RWPE2 (cell line): ENCODE measurements at regions not wholly inside any gene's neighbourhood (a gene's known extent, or its start where the extent isn't known, plus 50 kb on each side); places are given as distances from the start of the nearest gene placed in this dataset.
A peak's percentile ranks its signal among the peaks of the same experiment; 100 is the strongest.

Experiments used
- ATAC-seq: fragments of 200-7000 bp; cut with Tn5 transposase; 3 replicates; pipeline ENCODE4 v1.9.1; 2021; ENCODE audit warnings: low read depth
- DNase-seq: peaks from one replicate; pipeline ENCODE4 v3.0.0-alpha.2; 2020; ENCODE audit warnings: low spot score
- H3K27ac ChIP-seq: fragments of 450-650 bp; 2 replicates; pipeline ENCODE4 v1.5.1; 2017; ENCODE audit warnings: mild to moderate bottlenecking; ENCODE audit not compliant: poor library complexity, severe bottlenecking
- H3K27me3 ChIP-seq: fragments of 250-450 bp; sonication (Bioruptor Pico); 2 replicates; pipeline ENCODE4 v1.5.1; 2021; ENCODE audit warnings: mild to moderate bottlenecking, moderate library complexity; ENCODE audit not compliant: insufficient read depth, poor library complexity, severe bottlenecking
- H3K36me3 ChIP-seq: fragments of 250-450 bp; sonication (Bioruptor Pico); 2 replicates; pipeline ENCODE4 v1.5.1; 2020; ENCODE audit warnings: low read depth, mild to moderate bottlenecking, moderate library complexity
- H3K4me1 ChIP-seq: fragments of 250-450 bp; sonication (Bioruptor Pico); 2 replicates; pipeline ENCODE4 v1.5.1; 2021; ENCODE audit warnings: mild to moderate bottlenecking, moderate library complexity; ENCODE audit not compliant: insufficient read depth, poor library complexity, severe bottlenecking
- H3K4me3 ChIP-seq: fragments of 250-450 bp; sonication (Bioruptor Pico); 2 replicates; pipeline ENCODE4 v1.5.1; 2021; ENCODE audit warnings: mild to moderate bottlenecking, moderate library complexity; ENCODE audit not compliant: severe bottlenecking
- H3K9me3 ChIP-seq: fragments of 250-450 bp; sonication (Bioruptor Pico); 2 replicates; pipeline ENCODE4 v1.5.1; 2021; ENCODE audit warnings: mild to moderate bottlenecking, moderate library complexity; ENCODE audit not compliant: severe bottlenecking
- TF ChIP-seq, protein P1 (sequence below): fragments of 450-650 bp; IDR thresholded peaks from one replicate; pipeline ENCODE4 v1.5.1; 2017; ENCODE audit warnings: mild to moderate bottlenecking, moderate library complexity; ENCODE audit not compliant: poor library complexity, severe bottlenecking

GRCh38 chr15:25177955-25178801 lies 223.4 kb downstream of the SNRPN start:
- Histone ChIP-seq H3K9me3 (peaks cover 65% of the 10 kb centered on the region), H3K4me3 (no peak overlapping the region), H3K27me3 (no peaks in the 10 kb centered on the region), H3K27ac (no peak overlapping the region), H3K4me1 (no peaks in the 10 kb centered on the region), H3K36me3 (no peaks in the 10 kb centered on the region)
- DNase-seq (peak; percentile 62), ATAC-seq (no peak)
- TF ChIP-seq, protein P1, sequence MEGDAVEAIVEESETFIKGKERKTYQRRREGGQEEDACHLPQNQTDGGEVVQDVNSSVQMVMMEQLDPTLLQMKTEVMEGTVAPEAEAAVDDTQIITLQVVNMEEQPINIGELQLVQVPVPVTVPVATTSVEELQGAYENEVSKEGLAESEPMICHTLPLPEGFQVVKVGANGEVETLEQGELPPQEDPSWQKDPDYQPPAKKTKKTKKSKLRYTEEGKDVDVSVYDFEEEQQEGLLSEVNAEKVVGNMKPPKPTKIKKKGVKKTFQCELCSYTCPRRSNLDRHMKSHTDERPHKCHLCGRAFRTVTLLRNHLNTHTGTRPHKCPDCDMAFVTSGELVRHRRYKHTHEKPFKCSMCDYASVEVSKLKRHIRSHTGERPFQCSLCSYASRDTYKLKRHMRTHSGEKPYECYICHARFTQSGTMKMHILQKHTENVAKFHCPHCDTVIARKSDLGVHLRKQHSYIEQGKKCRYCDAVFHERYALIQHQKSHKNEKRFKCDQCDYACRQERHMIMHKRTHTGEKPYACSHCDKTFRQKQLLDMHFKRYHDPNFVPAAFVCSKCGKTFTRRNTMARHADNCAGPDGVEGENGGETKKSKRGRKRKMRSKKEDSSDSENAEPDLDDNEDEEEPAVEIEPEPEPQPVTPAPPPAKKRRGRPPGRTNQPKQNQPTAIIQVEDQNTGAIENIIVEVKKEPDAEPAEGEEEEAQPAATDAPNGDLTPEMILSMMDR = no peak

- DNase-seq = peak; percentile 58
- H3K27ac ChIP-seq = no peak overlapping the region
- H3K4me1 ChIP-seq = no peaks in the 10 kb centered on the region
- TF ChIP-seq, protein P1 = no peak
- no peak overlapping the region for H3K4me3 ChIP-seq
- H3K9me3 ChIP-seq = peaks cover 56% of the 10 kb centered on the region
- no peak for ATAC-seq
- H3K36me3 ChIP-seq = no peaks in the 10 kb centered on the region
- no peaks in the 10 kb centered on the region for H3K27me3 ChIP-seq
Observed at GRCh38 chr15:25178835-25179672, 224.3 kb downstream of the SNRPN start.

DNA sequence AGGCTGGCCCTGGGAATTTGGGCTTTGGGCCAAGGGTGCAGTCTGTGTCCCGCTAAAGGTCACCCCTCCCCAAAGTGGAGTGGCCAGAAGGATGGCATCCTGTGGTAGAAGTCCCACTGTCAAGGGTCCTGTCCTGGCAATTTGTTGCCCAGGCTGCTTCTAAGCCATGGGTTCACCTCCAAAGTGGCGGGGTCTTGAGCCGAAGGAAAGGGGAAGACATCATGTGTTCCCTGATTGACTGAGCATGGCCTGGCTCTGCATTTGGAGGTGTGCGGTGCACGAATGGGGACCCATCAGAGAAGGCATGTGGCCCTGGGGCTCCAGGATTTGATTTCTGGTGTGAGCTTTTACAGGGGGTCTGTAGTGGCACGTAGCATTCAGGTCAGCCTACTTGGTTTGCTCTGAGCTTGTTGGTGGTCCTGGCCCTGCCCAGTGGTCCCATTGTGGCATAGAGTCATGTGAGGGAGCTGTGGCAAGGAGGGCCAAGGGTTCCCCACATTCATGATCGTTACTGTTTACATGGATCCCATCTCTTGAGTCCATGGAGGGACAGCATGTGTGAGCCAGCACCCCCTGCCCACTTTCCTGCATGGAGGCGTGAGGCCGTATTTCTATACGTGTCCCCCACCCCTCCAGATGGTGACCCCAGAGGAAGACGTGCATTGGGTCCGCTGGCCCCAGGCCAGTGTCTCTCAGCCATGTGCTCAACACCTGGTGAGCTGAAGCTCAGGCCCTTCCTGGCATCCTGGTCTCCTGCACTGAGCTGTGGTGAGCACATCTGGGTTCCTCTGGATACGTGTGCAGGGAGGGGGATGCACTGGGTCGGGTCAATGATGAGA lies 225.1 kb downstream of the SNRPN start:
- peak; percentile 59 for DNase-seq
- H3K36me3 ChIP-seq = no peaks in the 10 kb centered on the region
- H3K4me1 ChIP-seq = no peaks in the 10 kb centered on the region
- H3K4me3 ChIP-seq = no peak overlapping the region
- peaks cover 48% of the 10 kb centered on the region for H3K9me3 ChIP-seq
- TF ChIP-seq, protein P1 = no peak
- ATAC-seq = no peak
- H3K27ac ChIP-seq = no peak overlapping the region
- no peaks in the 10 kb centered on the region for H3K27me3 ChIP-seq

- Histone ChIP-seq H3K27ac (no peak overlapping the region), H3K4me3 (no peak overlapping the region), H3K27me3 (no peaks in the 10 kb centered on the region), H3K9me3 (peaks cover 52% of the 10 kb centered on the region), H3K36me3 (no peaks in the 10 kb centered on the region), H3K4me1 (no peaks in the 10 kb centered on the region)
- TF ChIP-seq, protein P1 = no peak
- ATAC-seq (no peak), DNase-seq (peak; percentile 49)
Observed at GRCh38 chr15:25180606-25181292, 226.0 kb downstream of the SNRPN start.
